Kidney epithelial cell (primary cell): ENCODE measurements at regions not wholly inside any gene's neighbourhood (a gene's known extent, or its start where the extent isn't known, plus 50 kb on each side); places are given as distances from the start of the nearest gene placed in this dataset.

ENCODE experiments used
- DNase-seq: peaks from one replicate; pipeline ENCODE4 v3.0.0-alpha.2; 2010; ENCODE audit warnings: low read depth
- H3K27me3 ChIP-seq: 2 replicates; pipeline ENCODE4 v1.6.0; 2011; ENCODE audit warnings: low read length; ENCODE audit not compliant: control insufficient read depth, insufficient read depth
- H3K36me3 ChIP-seq: 2 replicates; pipeline ENCODE4 v1.5.1; 2011; ENCODE audit warnings: low read length; ENCODE audit not compliant: control insufficient read depth, insufficient read depth
- H3K4me3 ChIP-seq: 2 replicates; pipeline ENCODE4 v1.5.1; 2011; ENCODE audit warnings: low read depth, mild to moderate bottlenecking, control low read depth, low read length
- CTCF ChIP-seq: IDR thresholded peaks from 2 replicates; pipeline ENCODE4 v1.5.1; 2011; ENCODE audit warnings: mild to moderate bottlenecking, moderate library complexity, low read length, control low read depth, inconsistent platforms; ENCODE audit not compliant: insufficient read depth, poor library complexity, severe bottlenecking

DNA sequence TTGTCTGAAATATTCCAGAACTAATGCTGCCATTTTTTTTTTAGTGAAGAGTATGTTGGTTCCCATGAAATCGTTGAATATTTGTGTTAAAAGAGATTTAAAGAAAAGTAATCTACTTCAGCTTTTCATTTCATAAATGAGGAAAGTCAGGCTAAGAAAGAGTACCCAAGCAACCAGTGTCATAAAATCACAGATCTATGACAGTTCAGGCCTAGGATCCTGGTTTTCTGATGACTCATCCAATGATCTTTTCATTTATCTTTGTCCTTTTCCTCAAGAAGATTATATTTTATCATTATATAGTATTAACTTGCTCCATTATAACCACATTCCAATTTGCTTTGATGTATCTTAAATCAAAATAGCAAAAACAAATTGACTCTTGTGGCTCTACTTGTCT is 139.4 kb upstream of the HCCS start:
- Histone ChIP-seq H3K36me3 (no peaks in the 10 kb centered on the region), H3K27me3 (no peaks in the 10 kb centered on the region), H3K4me3 (no peak overlapping the region)
- no peak for TF ChIP-seq CTCF
- no peak for DNase-seq

DNA sequence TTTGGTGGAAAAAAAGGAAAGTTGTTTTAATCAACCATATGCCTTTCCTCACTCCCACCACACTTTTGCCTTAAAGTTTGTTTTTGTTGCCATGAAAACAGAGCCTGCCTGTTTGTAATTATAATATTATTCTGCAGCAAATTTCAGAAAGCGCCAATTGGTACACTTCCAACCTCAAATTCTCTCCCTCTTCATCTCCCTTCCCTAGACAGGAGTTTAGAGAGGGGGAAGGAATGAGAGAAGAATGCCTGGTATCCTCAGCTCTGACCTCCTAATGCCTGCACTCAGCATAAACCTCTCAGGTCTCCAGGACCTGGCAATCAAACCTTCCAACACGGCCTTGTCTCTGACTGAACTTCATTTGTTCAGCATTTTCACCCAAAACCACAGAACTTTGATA is 138.4 kb upstream of the HCCS start:
- no peaks in the 10 kb centered on the region for H3K27me3 ChIP-seq
- H3K4me3 ChIP-seq: no peak overlapping the region
- DNase-seq: no peak
- no peak for TF ChIP-seq CTCF
- H3K36me3 ChIP-seq: no peaks in the 10 kb centered on the region

DNA sequence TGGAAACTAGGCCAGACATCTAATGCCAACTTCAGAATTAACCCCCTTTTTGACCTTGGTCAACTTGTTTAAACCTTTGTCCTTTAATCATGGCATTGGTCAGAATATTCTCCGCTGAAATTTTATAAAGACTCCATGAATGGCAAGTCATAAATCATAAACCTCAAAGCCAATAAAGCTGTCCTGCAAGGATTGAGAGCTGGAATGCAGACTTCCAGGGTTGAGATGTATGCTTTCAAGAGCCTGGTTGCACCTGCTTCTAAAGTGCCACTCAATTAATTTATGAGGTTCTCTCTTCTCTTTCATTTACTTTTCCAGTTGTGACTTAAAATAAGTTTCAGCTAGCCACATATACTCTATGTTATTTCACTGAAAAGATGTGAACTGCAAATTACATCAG is 136.2 kb upstream of the HCCS start:
- TF ChIP-seq CTCF: no peak
- no peaks in the 10 kb centered on the region for H3K36me3 ChIP-seq
- no peaks in the 10 kb centered on the region for H3K27me3 ChIP-seq
- no peak overlapping the region for H3K4me3 ChIP-seq
- no peak for DNase-seq

DNA sequence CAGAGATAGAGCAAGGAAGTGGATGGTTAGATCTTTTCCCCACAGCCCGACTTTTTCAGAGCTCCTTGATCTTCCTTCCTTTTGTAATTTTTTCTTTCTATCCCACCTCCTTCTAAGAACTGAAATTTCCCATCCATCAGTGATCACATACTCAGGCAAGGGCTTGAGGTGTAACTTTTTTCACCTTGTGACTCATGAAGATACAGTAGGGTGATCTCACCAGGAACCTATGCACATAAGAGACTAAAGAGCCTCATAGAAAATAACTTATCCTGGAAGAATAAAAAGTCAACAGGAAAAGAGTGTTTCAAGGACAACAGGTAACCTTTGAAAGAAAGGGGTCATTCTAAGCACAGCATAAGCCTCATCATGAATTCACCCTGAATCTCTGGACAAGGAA is 131.2 kb upstream of the HCCS start:
- H3K27me3 ChIP-seq: no peaks in the 10 kb centered on the region
- H3K4me3 ChIP-seq: no peak overlapping the region
- TF ChIP-seq CTCF: no peak
- DNase-seq: peak; percentile 14
- H3K36me3 ChIP-seq: no peaks in the 10 kb centered on the region

DNA sequence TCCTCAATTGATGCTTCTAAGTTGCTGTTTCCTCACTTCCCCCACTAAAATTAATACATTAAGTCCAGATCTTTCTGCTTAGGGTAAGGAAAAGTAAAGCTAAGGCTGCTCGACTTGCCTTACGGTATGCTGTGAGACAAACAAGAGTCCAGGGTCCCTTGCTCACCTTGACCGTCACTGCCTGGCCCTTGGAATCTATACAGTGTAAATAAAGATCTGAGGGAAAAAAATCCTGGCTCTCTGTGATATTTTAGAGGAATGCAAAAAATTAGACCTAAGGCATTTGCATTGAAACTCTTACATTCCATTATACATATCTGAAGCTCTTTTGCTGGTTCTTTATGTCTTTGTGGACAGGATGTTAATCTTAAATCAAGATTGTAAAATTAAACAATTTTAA is 129.6 kb upstream of the HCCS start:
- no peak for DNase-seq
- Histone ChIP-seq H3K36me3 (no peaks in the 10 kb centered on the region), H3K4me3 (no peak overlapping the region), H3K27me3 (no peaks in the 10 kb centered on the region)
- TF ChIP-seq CTCF: no peak

GRCh38 chrX:10983526-10983925 is 127.6 kb upstream of the HCCS start:
- H3K36me3 ChIP-seq: no peaks in the 10 kb centered on the region
- TF ChIP-seq CTCF: no peak
- H3K4me3 ChIP-seq: no peak overlapping the region
- no peak for DNase-seq
- no peaks in the 10 kb centered on the region for H3K27me3 ChIP-seq
